MM.1S (cell line): ENCODE measurements at regions not wholly inside any gene's neighbourhood (a gene's known extent, or its start where the extent isn't known, plus 50 kb on each side); places are given as distances from the start of the nearest gene placed in this dataset.

Experiments
- DNase-seq: peaks from one replicate; pipeline ENCODE4 v3.0.0-alpha.2; 2015
- H2AFZ ChIP-seq: fragments of 300-600 bp; sonication (generic); 2 replicates; pipeline ENCODE4 v1.6.0; 2016; ENCODE audit warnings: antibody characterized with exemption, low read length
- H3F3A ChIP-seq: fragments of 300-600 bp; sonication (generic); 2 replicates; pipeline ENCODE4 v1.6.1; 2016; ENCODE audit warnings: mild to moderate bottlenecking, antibody characterized with exemption, low read length, moderate library complexity, mixed read lengths; ENCODE audit not compliant: insufficient read depth
- H3K27ac ChIP-seq: fragments of 300-600 bp; sonication (generic); 2 replicates; pipeline ENCODE4 v1.5.1; 2016; ENCODE audit warnings: mild to moderate bottlenecking, low read length
- H3K27me3 ChIP-seq: fragments of 300-600 bp; sonication (generic); replicated peaks from 2 replicates; pipeline ENCODE4 v1.6.0; 2016; ENCODE audit warnings: low read length; ENCODE audit not compliant: insufficient read depth
- H3K36me3 ChIP-seq: fragments of 300-600 bp; sonication (generic); replicated peaks from 2 replicates; pipeline ENCODE4 v1.6.1; 2016; ENCODE audit warnings: mild to moderate bottlenecking, low read length, mixed read lengths; ENCODE audit not compliant: insufficient read depth
- H3K4me1 ChIP-seq: fragments of 300-600 bp; sonication (generic); 2 replicates; pipeline ENCODE4 v1.6.1; 2016; ENCODE audit warnings: low read length, mixed read lengths
- H3K4me2 ChIP-seq: fragments of 300-600 bp; sonication (generic); 2 replicates; pipeline ENCODE4 v1.6.0; 2016; ENCODE audit warnings: low read depth, low read length
- H3K4me3 ChIP-seq: fragments of 300-600 bp; sonication (generic); 2 replicates; pipeline ENCODE4 v1.5.1; 2016; ENCODE audit warnings: low read length, mixed read lengths
- H3K79me2 ChIP-seq: fragments of 300-600 bp; sonication (generic); 2 replicates; pipeline ENCODE4 v1.6.1; 2016; ENCODE audit warnings: mixed run types, low read length, mixed read lengths
- H3K9ac ChIP-seq: fragments of 300-600 bp; sonication (generic); 2 replicates; pipeline ENCODE4 v1.6.1; 2016; ENCODE audit warnings: low read length, mixed read lengths
- H3K9me2 ChIP-seq: fragments of 300-600 bp; sonication (generic); replicated peaks from 2 replicates; pipeline ENCODE4 v1.6.1; 2016; ENCODE audit warnings: mild to moderate bottlenecking, low read length, mixed read lengths; ENCODE audit not compliant: insufficient read depth
- H3K9me3 ChIP-seq: fragments of 300-600 bp; sonication (generic); replicated peaks from 2 replicates; pipeline ENCODE4 v1.6.1; 2016; ENCODE audit warnings: mild to moderate bottlenecking, low read length, mixed read lengths; ENCODE audit not compliant: insufficient read depth
- H4K20me1 ChIP-seq: fragments of 300-600 bp; sonication (generic); 2 replicates; pipeline ENCODE4 v1.6.1; 2016; ENCODE audit warnings: mild to moderate bottlenecking, low read length, moderate library complexity, mixed read lengths; ENCODE audit not compliant: insufficient read depth
- EZH2 ChIP-seq: fragments of 300-600 bp; sonication (generic); optimal IDR thresholded peaks from 2 replicates; pipeline ENCODE3; 2017; ENCODE audit warnings: low read depth, mild to moderate bottlenecking, antibody characterized with exemption, low read length, mixed read lengths
- EZH2phosphoT487 ChIP-seq: fragments of 300-600 bp; sonication (generic); IDR thresholded peaks from 2 replicates; pipeline ENCODE4 v1.6.1; 2018; ENCODE audit warnings: antibody characterized with exemption, low read length
- TF ChIP-seq, protein P1 (sequence below): fragments of 300-600 bp; sonication (generic); IDR thresholded peaks from 2 replicates; pipeline ENCODE4 v1.5.1; 2016; ENCODE audit warnings: antibody characterized with exemption, low read length, mixed read lengths

DNA sequence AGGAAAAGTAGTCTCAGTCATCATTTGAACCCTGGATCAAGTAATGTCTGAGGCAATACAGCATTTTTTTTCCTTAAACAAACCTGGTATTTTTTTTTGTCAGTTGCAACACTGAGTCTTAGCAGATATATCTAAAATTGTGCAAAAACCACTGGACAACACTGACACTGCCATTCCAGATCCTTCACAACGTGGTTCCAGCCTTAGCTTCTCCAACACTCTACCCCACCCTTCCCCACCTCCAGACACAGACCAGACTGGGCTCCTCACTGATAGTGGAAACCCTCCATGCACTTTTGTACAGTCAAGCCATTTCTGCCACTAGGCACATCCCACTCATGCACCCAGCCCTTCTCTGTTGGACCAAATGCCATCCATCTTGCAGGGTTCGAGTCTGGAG, 199.6 kb upstream of the CTNNB1 start:
- no peak overlapping the region for H3K27ac ChIP-seq
- DNase-seq: no peak
- H3K9ac ChIP-seq: no peak overlapping the region
- H4K20me1 ChIP-seq: no peaks in the 10 kb centered on the region
- no peaks in the 10 kb centered on the region for H3K36me3 ChIP-seq
- H3K4me1 ChIP-seq: peaks cover 17% of the 10 kb centered on the region
- H3K79me2 ChIP-seq: no peaks in the 10 kb centered on the region
- no peaks in the 10 kb centered on the region for H3K27me3 ChIP-seq
- H3K4me2 ChIP-seq: no peak overlapping the region
- H3K9me2 ChIP-seq: no peaks in the 10 kb centered on the region
- no peak overlapping the region for H3K4me3 ChIP-seq
- H3K9me3 ChIP-seq: no peaks in the 10 kb centered on the region
- TF ChIP-seq EZH2phosphoT487 (no peak), EZH2 (no peak)
- TF ChIP-seq, protein P1, sequence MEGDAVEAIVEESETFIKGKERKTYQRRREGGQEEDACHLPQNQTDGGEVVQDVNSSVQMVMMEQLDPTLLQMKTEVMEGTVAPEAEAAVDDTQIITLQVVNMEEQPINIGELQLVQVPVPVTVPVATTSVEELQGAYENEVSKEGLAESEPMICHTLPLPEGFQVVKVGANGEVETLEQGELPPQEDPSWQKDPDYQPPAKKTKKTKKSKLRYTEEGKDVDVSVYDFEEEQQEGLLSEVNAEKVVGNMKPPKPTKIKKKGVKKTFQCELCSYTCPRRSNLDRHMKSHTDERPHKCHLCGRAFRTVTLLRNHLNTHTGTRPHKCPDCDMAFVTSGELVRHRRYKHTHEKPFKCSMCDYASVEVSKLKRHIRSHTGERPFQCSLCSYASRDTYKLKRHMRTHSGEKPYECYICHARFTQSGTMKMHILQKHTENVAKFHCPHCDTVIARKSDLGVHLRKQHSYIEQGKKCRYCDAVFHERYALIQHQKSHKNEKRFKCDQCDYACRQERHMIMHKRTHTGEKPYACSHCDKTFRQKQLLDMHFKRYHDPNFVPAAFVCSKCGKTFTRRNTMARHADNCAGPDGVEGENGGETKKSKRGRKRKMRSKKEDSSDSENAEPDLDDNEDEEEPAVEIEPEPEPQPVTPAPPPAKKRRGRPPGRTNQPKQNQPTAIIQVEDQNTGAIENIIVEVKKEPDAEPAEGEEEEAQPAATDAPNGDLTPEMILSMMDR: no peak
- H3F3A ChIP-seq: peaks cover 4% of the 10 kb centered on the region; the same call in 1 of the 2 replicates
- H2AFZ ChIP-seq: no peak overlapping the region

DNA sequence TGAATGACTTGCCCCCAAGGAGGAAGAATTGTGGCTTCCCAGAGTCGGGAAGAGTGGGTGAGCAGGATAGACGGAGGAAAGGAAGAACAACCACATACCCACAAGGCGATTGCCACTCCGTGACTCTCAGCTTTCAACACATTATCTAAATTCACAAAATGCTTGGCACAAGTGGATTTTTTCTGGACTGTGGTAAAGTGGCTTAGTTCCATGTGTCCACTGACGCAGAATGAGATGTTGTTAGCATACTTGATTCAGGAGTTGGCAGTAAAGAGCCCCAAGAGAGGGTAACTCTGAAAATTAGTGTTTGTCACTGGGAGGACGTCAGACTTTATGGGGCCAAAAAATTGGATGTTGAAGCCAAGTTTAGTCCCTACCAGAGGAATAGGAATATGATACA, 198.8 kb upstream of the CTNNB1 start:
- H2AFZ ChIP-seq: no peak overlapping the region
- H3K9me3 ChIP-seq: no peaks in the 10 kb centered on the region
- H4K20me1 ChIP-seq: no peaks in the 10 kb centered on the region
- H3K36me3 ChIP-seq: no peaks in the 10 kb centered on the region
- H3K4me2 ChIP-seq: no peak overlapping the region
- no peaks in the 10 kb centered on the region for H3K27me3 ChIP-seq
- H3F3A ChIP-seq: peaks cover 4% of the 10 kb centered on the region; the same call in 1 of the 2 replicates
- no peak overlapping the region for H3K27ac ChIP-seq
- H3K4me3 ChIP-seq: no peak overlapping the region
- H3K9ac ChIP-seq: no peak overlapping the region
- TF ChIP-seq, protein P1: no peak
- no peak for TF ChIP-seq EZH2
- TF ChIP-seq EZH2phosphoT487: no peak
- DNase-seq: no peak
- no peaks in the 10 kb centered on the region for H3K9me2 ChIP-seq
- no peaks in the 10 kb centered on the region for H3K79me2 ChIP-seq
- peaks cover 17% of the 10 kb centered on the region for H3K4me1 ChIP-seq

DNA sequence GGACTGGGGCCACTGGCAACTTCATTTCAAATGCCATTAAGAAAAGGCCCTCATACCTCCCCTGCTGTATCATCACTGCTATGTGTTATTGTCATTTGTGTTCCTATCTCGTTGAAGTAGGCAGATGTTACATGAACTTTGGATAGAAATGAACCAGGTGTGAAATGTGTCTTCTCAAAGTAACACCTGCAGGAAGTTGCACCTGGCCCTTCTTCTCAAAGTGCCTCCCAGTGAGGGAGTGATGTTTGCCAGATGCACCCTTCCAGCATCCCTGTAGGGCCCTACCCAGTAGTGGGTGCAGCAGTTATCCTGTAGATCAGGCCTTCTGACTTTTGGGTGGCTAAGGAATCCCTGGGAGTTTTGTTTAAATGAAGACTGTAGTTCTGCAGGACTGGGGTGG, 197.7 kb upstream of the CTNNB1 start:
- Histone ChIP-seq H3K9me2 (no peaks in the 10 kb centered on the region), H3K9ac (no peak overlapping the region), H3K79me2 (no peaks in the 10 kb centered on the region), H3K27me3 (no peaks in the 10 kb centered on the region), H2AFZ (no peak overlapping the region), H3K4me3 (no peak overlapping the region), H3K27ac (peak overlapping the region; percentile 52; the same call in 1 of the 2 replicates), H3K4me2 (peak overlapping the region; percentile 8), H3K4me1 (peaks cover 17% of the 10 kb centered on the region), H3K9me3 (no peaks in the 10 kb centered on the region), H3K36me3 (no peaks in the 10 kb centered on the region), H4K20me1 (no peaks in the 10 kb centered on the region), H3F3A (peaks cover 4% of the 10 kb centered on the region; the same call in 1 of the 2 replicates)
- DNase-seq: peak; percentile 82
- TF ChIP-seq EZH2 (no peak), EZH2phosphoT487 (no peak)
- TF ChIP-seq, protein P1: no peak
